Common myeloid progenitor, CD34-positive (primary cell): ENCODE measurements at regions not wholly inside any gene's neighbourhood (a gene's known extent, or its start where the extent isn't known, plus 50 kb on each side); places are given as distances from the start of the nearest gene placed in this dataset.

ENCODE experiments used
- CTCF ChIA-PET: fragments of 350-600 bp; sonication (Branson Sonifier 250); formaldehyde crosslinking; loops from one replicate; lab custom pipeline; 2021; ENCODE audit warnings: antibody characterized with exemption; lab: Charles Lee
- POLR2A ChIA-PET: fragments of 350-600 bp; sonication (Branson Sonifier 250); formaldehyde crosslinking; loops from one replicate; lab custom pipeline; 2021; ENCODE audit warnings: antibody characterized with exemption; lab: Charles Lee
- DNase-seq, 3 donors: peaks; one replicate each; pipeline versions ENCODE4 v3.0.0 to v3.0.0-alpha.2; 2013
- H3K27ac ChIP-seq, 2 experiments: 1 replicate in 1 of 2; 2 replicates in 1 of 2; pipeline ENCODE4 v1.7.0; 2013; ENCODE audit warnings: inconsistent platforms in 2 of 2, low read length in 2 of 2, mild to moderate bottlenecking in 2 of 2, low read depth in 1 of 2, moderate library complexity in 1 of 2; ENCODE audit not compliant: severe bottlenecking in 2 of 2, insufficient read depth in 1 of 2, poor library complexity in 1 of 2
- H3K27me3 ChIP-seq, 5 experiments: replicated peaks in 2 of 5; 1 replicate in 3 of 5; 2 replicates in 2 of 5; pipeline versions ENCODE4 v1.6.1 to v1.7.0; 2013; ENCODE audit warnings: low read length in 4 of 5, mild to moderate bottlenecking in 2 of 5, moderate library complexity in 2 of 5, inconsistent platforms in 1 of 5; ENCODE audit not compliant: insufficient read depth in 5 of 5, control insufficient read depth in 4 of 5
- H3K36me3 ChIP-seq, 4 experiments: 1 replicate in 2 of 4; 2 replicates in 2 of 4; pipeline versions ENCODE4 v1.6.1 to v1.7.0; 2013; ENCODE audit warnings: low read length in 3 of 4, control low read depth in 1 of 4, mild to moderate bottlenecking in 1 of 4; ENCODE audit not compliant: control insufficient read depth in 4 of 4, insufficient read depth in 4 of 4
- H3K4me1 ChIP-seq, 4 experiments: 1 replicate in 3 of 4; 2 replicates in 1 of 4; pipeline versions ENCODE4 v1.6.1 to v1.7.1; 2013; ENCODE audit warnings: low read length in 3 of 4, mild to moderate bottlenecking in 3 of 4, control low read depth in 1 of 4, inconsistent platforms in 1 of 4, moderate library complexity in 1 of 4; ENCODE audit not compliant: control insufficient read depth in 4 of 4, insufficient read depth in 4 of 4; ENCODE audit errors: control extremely low read depth in 1 of 4
- H3K4me3 ChIP-seq, 7 experiments: 1 replicate in 4 of 7; 2 replicates in 3 of 7; pipeline versions ENCODE4 v1.5.1 to v1.7.0; 2013; ENCODE audit warnings: mild to moderate bottlenecking in 7 of 7, low read length in 6 of 7, moderate library complexity in 6 of 7, inconsistent platforms in 2 of 7, low read depth in 2 of 7, control low read depth in 1 of 7; ENCODE audit not compliant: insufficient read depth in 4 of 7, control insufficient read depth in 1 of 7; ENCODE audit errors: extremely low read depth in 1 of 7
- H3K9me3 ChIP-seq, 5 experiments: 1 replicate in 4 of 5; 2 replicates in 1 of 5; pipeline versions ENCODE4 v1.6.1 to v1.7.1; 2013; ENCODE audit warnings: low read length in 4 of 5, mild to moderate bottlenecking in 2 of 5, inconsistent platforms in 1 of 5, low read depth in 1 of 5, moderate library complexity in 1 of 5; ENCODE audit not compliant: control insufficient read depth in 4 of 5, insufficient read depth in 2 of 5; ENCODE audit errors: control extremely low read depth in 1 of 5
- WGBS: methylation state at CpG from one replicate; pipeline ENCODE4 v1.1.5; 2013; ENCODE audit not compliant: insufficient coverage; 5-methylcytosine and 5-hydroxymethylcytosine counted together

GRCh38 chr10:21048068-21048467, 151.0 kb upstream of the NEBL start:
- Histone ChIP-seq H3K4me3 (no peak overlapping the region), H3K27me3 (no peaks in the 10 kb centered on the region), H3K4me1 (peaks cover 0 to 7% (median 5%) of the 10 kb centered on the region in 4 experiments), H3K27ac (no peak overlapping the region), H3K9me3 (no peaks in the 10 kb centered on the region), H3K36me3 (no peaks in the 10 kb centered on the region)
- ChIA-PET POLR2A (no interaction called here), CTCF (interaction anchor here (0.6 kb wide), 1 partner anchor 674 kb away, joined by 3 read pairs; no protein-coding TSS in a partner anchor)
- WGBS = 89% methylated on average over 2 of the region's 6 CpGs
- no peak for DNase-seq

DNA sequence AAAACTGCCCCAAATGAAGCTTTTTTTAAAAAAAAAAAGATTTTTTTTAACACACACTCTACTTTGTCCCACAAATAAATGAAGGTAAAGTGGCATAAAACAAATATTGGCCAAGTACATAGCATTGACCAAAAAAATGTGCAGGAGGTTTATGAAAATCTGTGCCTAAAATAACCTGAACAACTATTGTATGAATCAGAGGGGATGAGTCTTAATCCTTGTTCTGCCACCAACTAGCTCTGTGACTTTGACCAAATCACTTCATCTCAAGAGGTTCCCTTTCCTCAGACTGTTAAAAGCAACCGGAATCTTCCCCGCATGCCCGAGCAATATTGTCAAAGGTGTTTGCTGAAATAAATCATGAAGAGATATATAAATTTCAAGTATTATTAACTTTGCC, 150.4 kb upstream of the NEBL start:
- H3K4me1 ChIP-seq = peaks cover 0 to 7% (median 5%) of the 10 kb centered on the region in 4 experiments
- ChIA-PET POLR2A (no interaction called here), CTCF (no interaction called here)
- no peak overlapping the region for H3K27ac ChIP-seq
- DNase-seq = no peak
- no peak overlapping the region for H3K4me3 ChIP-seq
- no peaks in the 10 kb centered on the region for H3K9me3 ChIP-seq
- no CpG with 5 or more reads among the region's 3 CpGs for WGBS
- no peaks in the 10 kb centered on the region for H3K27me3 ChIP-seq
- no peaks in the 10 kb centered on the region for H3K36me3 ChIP-seq

DNA sequence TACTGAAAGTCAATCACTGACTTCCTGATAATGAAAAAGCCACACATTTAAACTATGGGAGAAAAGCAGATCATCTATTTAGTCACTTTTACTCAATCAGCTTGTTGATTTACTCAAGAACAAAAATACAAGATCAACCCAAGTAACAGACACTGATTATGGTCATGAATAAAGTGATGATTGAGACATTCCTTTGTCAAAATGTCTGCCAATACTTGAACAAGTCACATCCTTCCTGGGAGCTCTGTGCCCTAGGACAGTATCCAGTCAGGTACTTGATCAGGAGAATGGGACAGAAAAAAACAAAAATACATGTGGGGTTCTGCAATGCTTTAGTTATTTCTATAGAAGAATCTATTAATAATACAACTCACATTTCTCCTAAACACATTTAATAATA, 150.0 kb upstream of the NEBL start:
- no peak overlapping the region for H3K27ac ChIP-seq

GRCh38 chr10:21043044-21043443, 145.9 kb upstream of the NEBL start:
- H3K4me1 ChIP-seq = peaks cover 0 to 7% (median 5%) of the 10 kb centered on the region in 4 experiments
- CTCF ChIA-PET = no interaction called here
- H3K27me3 ChIP-seq = no peaks in the 10 kb centered on the region
- DNase-seq = no peak
- no peak overlapping the region for H3K4me3 ChIP-seq
- H3K9me3 ChIP-seq = no peaks in the 10 kb centered on the region
- POLR2A ChIA-PET = no interaction called here
- no peak overlapping the region for H3K27ac ChIP-seq
- 100% methylated on average over 4 of the region's 4 CpGs for WGBS
- H3K36me3 ChIP-seq = no peaks in the 10 kb centered on the region

More for the DNA sequence above, 150.0 kb upstream of the NEBL start:
- Histone ChIP-seq H3K4me1 (peaks cover 0 to 7% (median 5%) of the 10 kb centered on the region in 4 experiments), H3K27me3 (no peaks in the 10 kb centered on the region), H3K9me3 (no peaks in the 10 kb centered on the region), H3K36me3 (no peaks in the 10 kb centered on the region), H3K4me3 (no peak overlapping the region)
- ChIA-PET CTCF (interaction anchor here (0.6 kb wide), 1 partner anchor 140 kb away, joined by 3 read pairs; no protein-coding TSS in a partner anchor), POLR2A (no interaction called here)
- no peak for DNase-seq

DNA sequence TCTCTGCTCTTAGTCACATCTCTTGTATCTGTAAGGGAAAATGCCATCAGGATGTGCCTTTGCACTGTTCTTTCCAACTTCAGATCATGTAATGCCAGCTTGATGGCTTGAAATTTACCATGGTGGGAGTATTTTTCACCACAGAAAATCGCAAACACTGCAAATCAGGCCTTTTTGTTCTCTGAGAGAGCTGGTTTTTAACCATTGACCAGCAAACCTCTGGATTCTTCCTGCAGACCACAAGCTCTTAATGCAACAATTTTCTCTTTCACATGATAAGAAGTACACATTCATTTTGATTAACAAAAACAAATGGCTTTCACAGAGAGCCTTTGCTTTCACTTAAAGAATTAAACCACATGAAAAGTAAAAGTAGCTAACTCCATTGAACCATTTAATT, 145.4 kb upstream of the NEBL start:
- POLR2A ChIA-PET = no interaction called here
- Histone ChIP-seq H3K36me3 (no peaks in the 10 kb centered on the region), H3K27ac (no peak overlapping the region), H3K4me1 (peaks cover 0 to 7% (median 5%) of the 10 kb centered on the region in 4 experiments), H3K27me3 (no peaks in the 10 kb centered on the region), H3K9me3 (no peaks in the 10 kb centered on the region), H3K4me3 (no peak overlapping the region)
- no peak for DNase-seq
- CTCF ChIA-PET = no interaction called here
- 100% methylated on average over 1 of the region's 1 CpG for WGBS

DNA sequence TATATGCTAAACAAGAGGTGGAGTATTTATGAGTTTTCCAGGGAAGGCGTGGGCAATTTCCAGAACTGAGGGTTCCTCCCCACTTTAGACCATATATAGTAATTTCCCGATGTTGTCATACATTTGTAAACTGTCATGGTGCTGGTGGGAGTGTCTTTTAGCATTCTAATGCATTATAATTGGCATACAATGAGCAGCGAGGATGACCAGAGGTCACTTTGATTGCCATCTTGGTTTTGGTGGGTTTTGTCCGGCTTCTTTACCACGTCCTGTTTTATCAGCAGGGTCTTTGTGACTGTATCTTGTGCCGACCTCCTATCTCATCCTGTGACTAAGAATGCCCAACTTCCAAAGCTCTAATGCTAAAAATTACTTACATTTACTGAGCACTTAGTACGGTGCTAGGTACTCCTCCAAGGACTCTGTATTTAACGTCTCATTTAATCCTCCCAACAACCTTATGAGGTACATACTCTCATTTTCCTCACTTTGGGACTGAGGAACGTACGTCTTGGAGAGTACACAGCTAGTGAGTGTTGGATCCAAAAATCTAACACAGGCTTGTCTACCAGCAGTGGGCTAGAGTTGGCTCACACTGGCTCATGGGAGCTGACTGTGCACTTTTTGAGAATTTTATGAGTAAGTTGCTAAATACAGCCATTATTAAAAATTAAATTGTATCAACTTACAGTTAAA, 144.8 kb upstream of the NEBL start:
- DNase-seq = no peak
- H3K36me3 ChIP-seq = no peaks in the 10 kb centered on the region
- ChIA-PET CTCF (no interaction called here), POLR2A (no interaction called here)
- no peak overlapping the region for H3K4me3 ChIP-seq
- H3K4me1 ChIP-seq = peaks cover 0 to 7% (median 5%) of the 10 kb centered on the region in 4 experiments
- H3K27ac ChIP-seq = no peak overlapping the region
- 97% methylated on average over 6 of the region's 10 CpGs for WGBS
- H3K27me3 ChIP-seq = no peaks in the 10 kb centered on the region
- no peaks in the 10 kb centered on the region for H3K9me3 ChIP-seq

DNA sequence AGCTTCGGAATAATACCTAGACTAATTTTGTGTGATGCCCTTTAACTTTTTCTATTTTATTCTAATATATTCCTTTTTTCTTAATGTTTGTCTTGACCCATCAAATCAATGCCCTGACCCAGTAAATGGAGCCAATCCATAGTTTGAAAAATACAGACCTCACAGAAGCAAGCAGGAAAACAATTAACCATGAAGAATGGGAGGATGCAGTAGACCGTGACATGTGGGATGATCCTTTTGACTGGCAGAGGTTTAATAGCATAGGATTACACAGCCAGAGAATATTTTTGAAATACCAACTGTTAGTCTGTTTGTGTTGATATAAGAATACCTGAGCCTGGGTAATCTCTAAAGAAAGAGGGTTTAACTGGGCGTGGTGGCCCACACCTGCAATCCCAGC, 142.6 kb upstream of the NEBL start:
- no peak for DNase-seq
- Histone ChIP-seq H3K9me3 (no peaks in the 10 kb centered on the region), H3K27ac (no peak overlapping the region), H3K27me3 (no peaks in the 10 kb centered on the region), H3K4me1 (peaks cover 0 to 7% (median 5%) of the 10 kb centered on the region in 4 experiments), H3K36me3 (no peaks in the 10 kb centered on the region), H3K4me3 (no peak overlapping the region)
- ChIA-PET POLR2A (no interaction called here), CTCF (no interaction called here)
- WGBS = no CpG with 5 or more reads among the region's 3 CpGs
